Psoas muscle (tissue), 7 donors: ENCODE measurements at regions not wholly inside any gene's neighbourhood (a gene's known extent, or its start where the extent isn't known, plus 50 kb on each side); places are given as distances from the start of the nearest gene placed in this dataset.

Experiments used
- ATAC-seq, 4 donors: fragments of 200-7000 bp; cut with Tn5 transposase; one replicate each; pipeline ENCODE4 v1.9.1; 2020; ENCODE audit warnings: moderate library complexity in 3 of 4, mild to moderate bottlenecking in 2 of 4
- DNase-seq, 2 donors: peaks; one replicate each; pipeline ENCODE4 v3.0.0-alpha.2; 2020
- H3K27ac ChIP-seq: fragments of 200-600 bp; one replicate; pipeline ENCODE4 v1.8.0; 2022
- H3K27me3 ChIP-seq, 3 donors: fragments of 200-600 bp in 1 of 3; one replicate each; pipeline versions ENCODE4 v1.6.1 to v1.8.0; 2013 to 2022; ENCODE audit warnings: low read length in 2 of 3, mild to moderate bottlenecking in 2 of 3, moderate library complexity in 1 of 3; ENCODE audit not compliant: insufficient read depth in 3 of 3
- H3K36me3 ChIP-seq, 2 donors: fragments of 200-600 bp in 1 of 2; one replicate each; pipeline versions ENCODE4 v1.6.1 to v1.8.0; 2013 to 2022; ENCODE audit warnings: low read depth in 1 of 2, mild to moderate bottlenecking in 1 of 2, moderate library complexity in 1 of 2; ENCODE audit not compliant: insufficient read depth in 1 of 2
- H3K4me1 ChIP-seq: fragments of 200-600 bp; one replicate; pipeline ENCODE4 v1.8.0; 2022
- H3K4me3 ChIP-seq: fragments of 200-600 bp; one replicate; pipeline ENCODE4 v1.8.0; 2022; ENCODE audit warnings: mild to moderate bottlenecking
- H3K9me3 ChIP-seq: fragments of 200-600 bp; one replicate; pipeline ENCODE4 v1.8.0; 2022
- CTCF ChIP-seq: fragments of 200-600 bp; IDR thresholded peaks from one replicate; pipeline ENCODE4 v1.8.0; 2022; ENCODE audit warnings: antibody characterized with exemption
- WGBS, 3 donors: extraction: QIAGEN DNeasy Blood & Tissue Kit; methylation state at CpG; one replicate each; pipeline versions ENCODE4 v1.1.6 to v1.1.7; 2013; 5-methylcytosine and 5-hydroxymethylcytosine counted together
- intact Hi-C, 2 donors: fragments of 100-400 bp; cut with DNase I; formaldehyde crosslinking; loops; one replicate each; pipeline versions ENCODE4 v1.11.0 to v1.14.2; 2022
- donor health status: healthy with polysubstance abuse.
- donor health status: DM: no; HTN: no; CAD: no; lungs with moderate emphysema.
- donor health status: Bipolar disorder and iron deficiency.
- donor health status: healthy.
- donor health status: DM: yes; HTN: yes; CAD: no.
- donor health status: DM: no; HTN: no; CAD: no.
- donor health status: DM: yes; HTN: yes; CAD: no.

GRCh38 chr18:77897606-77898005 is 648.0 kb downstream of the GALR1 start:
- no peaks in the 10 kb centered on the region for H3K9me3 ChIP-seq
- H3K36me3 ChIP-seq = no peaks in the 10 kb centered on the region
- no peak for DNase-seq
- H3K4me1 ChIP-seq = no peaks in the 10 kb centered on the region
- intact Hi-C loops = no loop called here
- ATAC-seq = no peak
- H3K27me3 ChIP-seq = peaks cover 0 to 6% (median 4%) of the 10 kb centered on the region in 3 donors
- no peak overlapping the region for H3K27ac ChIP-seq
- 85 to 89% (median 88%) methylated on average over 8 of the region's 8 CpGs for WGBS, 3 donors
- H3K4me3 ChIP-seq = no peak overlapping the region
- TF ChIP-seq CTCF = no peak

GRCh38 chr18:77899972-77900754 is 650.5 kb downstream of the GALR1 start:
- no peak overlapping the region for H3K27ac ChIP-seq
- H3K9me3 ChIP-seq = no peaks in the 10 kb centered on the region
- ATAC-seq = peak in 2 of 4 donors; percentile 60 to 78
- H3K4me3 ChIP-seq = peak overlapping the region; percentile 41
- no peak for DNase-seq
- WGBS, 3 donors = 6 to 12% (median 6%) methylated on average over 33 to 64 of the region's 64 CpGs
- TF ChIP-seq CTCF = peak; percentile 69
- no peaks in the 10 kb centered on the region for H3K36me3 ChIP-seq
- intact Hi-C loops = no loop called here
- no peaks in the 10 kb centered on the region for H3K4me1 ChIP-seq
- H3K27me3 ChIP-seq = peaks cover 0 to 4% (median under 1%) of the 10 kb centered on the region in 3 donors

- H3K4me3 ChIP-seq = no peak overlapping the region
- intact Hi-C loops = no loop called here
- no peaks in the 10 kb centered on the region for H3K36me3 ChIP-seq
- no peak for TF ChIP-seq CTCF
- no peaks in the 10 kb centered on the region for H3K27me3 ChIP-seq
- DNase-seq = no peak
- H3K9me3 ChIP-seq = no peaks in the 10 kb centered on the region
- 88 to 90% (median 89%) methylated on average over 13 of the region's 13 CpGs for WGBS, 3 donors
- no peaks in the 10 kb centered on the region for H3K4me1 ChIP-seq
- H3K27ac ChIP-seq = no peak overlapping the region
- no peak for ATAC-seq
Observed at GRCh38 chr18:77905011-77905410, 655.4 kb downstream of the GALR1 start.

- H3K4me1 ChIP-seq = no peaks in the 10 kb centered on the region
- H3K4me3 ChIP-seq = no peak overlapping the region
- H3K27ac ChIP-seq = no peak overlapping the region
- H3K27me3 ChIP-seq = no peaks in the 10 kb centered on the region
- ATAC-seq (no peak), DNase-seq (no peak)
- intact Hi-C loops = no loop called here
- TF ChIP-seq CTCF = no peak
- WGBS, 3 donors = 87 to 92% (median 91%) methylated on average over 30 to 34 of the region's 34 CpGs
- no peaks in the 10 kb centered on the region for H3K9me3 ChIP-seq
- no peaks in the 10 kb centered on the region for H3K36me3 ChIP-seq
Observed at GRCh38 chr18:77905449-77906055, 655.9 kb downstream of the GALR1 start.
